NT2/D1 (cell line): ENCODE measurements at regions not wholly inside any gene's neighbourhood (a gene's known extent, or its start where the extent isn't known, plus 50 kb on each side); places are given as distances from the start of the nearest gene placed in this dataset.
"Not testable (repeated sequence)": the region's sequence is repeated elsewhere in the genome, so short reads cannot be mapped to it uniquely, and the experiment has no call there.

ENCODE experiments used
- DNase-seq: peaks from one replicate; pipeline ENCODE4 v3.0.0-alpha.2; 2011; ENCODE audit warnings: low read depth, low spot score
- H3K27me3 ChIP-seq: 2 replicates; pipeline ENCODE4 v1.6.0; 2011; ENCODE audit warnings: mild to moderate bottlenecking; ENCODE audit not compliant: insufficient read length, insufficient read depth
- H3K36me3 ChIP-seq: 2 replicates; pipeline ENCODE4 v1.6.1; 2011; ENCODE audit warnings: mild to moderate bottlenecking, low read length, mixed read lengths; ENCODE audit not compliant: insufficient read depth, insufficient read length
- H3K4me1 ChIP-seq: 2 replicates; pipeline ENCODE4 v1.5.1; 2011; ENCODE audit not compliant: insufficient read depth, insufficient read length
- H3K4me3 ChIP-seq: 2 replicates; pipeline ENCODE4 v1.5.1; 2011; ENCODE audit warnings: low read depth; ENCODE audit not compliant: insufficient read length
- H3K9ac ChIP-seq: 2 replicates; pipeline ENCODE4 v1.6.0; 2011; ENCODE audit warnings: low read depth; ENCODE audit not compliant: insufficient read length
- H3K9me3 ChIP-seq: 2 replicates; pipeline ENCODE4 v1.5.1; 2011; ENCODE audit warnings: mild to moderate bottlenecking, low read length; ENCODE audit not compliant: insufficient read depth
- SUZ12 ChIP-seq: IDR thresholded peaks from 2 replicates; pipeline ENCODE4 v1.6.1; 2011; ENCODE audit not compliant: insufficient read length, insufficient read depth; ENCODE audit errors: extremely low read depth
- YY1 ChIP-seq: IDR thresholded peaks from 2 replicates; pipeline ENCODE4 v1.6.1; 2011; ENCODE audit not compliant: insufficient read length, insufficient read depth
- ZNF274 ChIP-seq: IDR thresholded peaks from 2 replicates; pipeline ENCODE4 v1.6.1; 2011; ENCODE audit warnings: mild to moderate bottlenecking, low read depth, low read length

- Histone ChIP-seq H3K4me1 (no peaks in the 10 kb centered on the region), H3K36me3 (no peaks in the 10 kb centered on the region), H3K27me3 (no peaks in the 10 kb centered on the region), H3K9ac (no peak overlapping the region), H3K4me3 (no peak overlapping the region), H3K9me3 (no peaks in the 10 kb centered on the region)
- DNase-seq, result no peak
- TF ChIP-seq YY1 (no peak), ZNF274 (no peak), SUZ12 (no peak)
Measured at GRCh38 chr9:115575147-115575546, 457.2 kb upstream of the TNC start.

- not testable (repeated sequence) for H3K4me1 ChIP-seq, H3K9me3 ChIP-seq, H3K36me3 ChIP-seq, H3K9ac ChIP-seq, DNase-seq, H3K4me3 ChIP-seq, H3K27me3 ChIP-seq
Measured at GRCh38 chr9:115585458-115585857, 467.5 kb upstream of the TNC start.

DNA sequence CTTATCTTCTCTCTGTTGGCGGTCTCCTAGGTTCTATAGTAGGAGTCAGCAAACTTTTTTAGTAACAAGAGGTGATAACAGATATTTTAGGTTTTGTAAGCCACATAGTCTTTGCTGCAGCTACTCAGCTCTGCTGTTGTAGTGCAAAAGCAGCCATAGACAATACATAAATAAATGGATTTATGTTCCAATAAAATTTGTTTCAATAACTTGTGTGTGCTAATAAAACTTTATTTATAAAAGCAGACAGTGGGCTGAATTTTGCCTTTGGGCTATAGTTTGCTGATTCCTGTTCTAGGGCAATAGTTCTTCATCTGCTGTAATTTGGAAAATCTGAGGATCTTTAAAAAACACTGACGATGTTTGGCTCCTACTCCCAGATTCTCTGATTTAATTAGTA lies 469.4 kb upstream of the TNC start:
- Histone ChIP-seq H3K36me3 (no peaks in the 10 kb centered on the region), H3K9ac (no peak overlapping the region), H3K4me1 (no peaks in the 10 kb centered on the region), H3K4me3 (no peak overlapping the region), H3K27me3 (no peaks in the 10 kb centered on the region), H3K9me3 (no peaks in the 10 kb centered on the region)
- no peak for DNase-seq
- TF ChIP-seq YY1, result no peak
- no peak for TF ChIP-seq SUZ12
- no peak for TF ChIP-seq ZNF274

- Histone ChIP-seq H3K4me3 (no peak overlapping the region), H3K27me3 (no peaks in the 10 kb centered on the region), H3K36me3 (no peaks in the 10 kb centered on the region), H3K9me3 (no peaks in the 10 kb centered on the region), H3K9ac (no peak overlapping the region), H3K4me1 (no peaks in the 10 kb centered on the region)
- no peak for DNase-seq
- no peak for TF ChIP-seq SUZ12
- TF ChIP-seq YY1, result no peak
- TF ChIP-seq ZNF274, result no peak
Measured at GRCh38 chr9:115590011-115590410, 472.1 kb upstream of the TNC start.

DNA sequence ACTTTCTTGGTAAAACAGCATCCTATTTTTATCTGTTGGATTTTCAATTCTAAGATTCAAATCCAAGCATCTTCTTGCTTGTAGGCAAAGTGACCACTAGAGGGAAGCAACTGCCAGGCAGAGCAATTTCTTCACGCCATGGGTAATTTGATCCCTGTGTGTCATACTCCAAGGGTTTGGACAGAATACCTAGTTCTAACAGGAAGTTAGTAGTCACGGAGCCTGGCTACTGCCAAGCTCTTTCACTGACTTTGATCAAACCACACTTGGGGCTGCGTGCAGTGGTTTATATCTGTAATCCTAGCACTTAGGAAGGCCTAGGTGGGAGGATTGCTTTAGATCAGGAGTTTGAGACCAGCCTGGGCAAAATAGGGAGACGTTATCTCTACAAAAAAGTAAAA lies 473.6 kb upstream of the TNC start:
- Histone ChIP-seq H3K4me1 (no peaks in the 10 kb centered on the region), H3K9ac (peak overlapping the region; percentile 65), H3K27me3 (no peaks in the 10 kb centered on the region), H3K36me3 (no peaks in the 10 kb centered on the region), H3K9me3 (no peaks in the 10 kb centered on the region), H3K4me3 (no peak overlapping the region)
- TF ChIP-seq ZNF274 (no peak), SUZ12 (no peak), YY1 (no peak)
- peak; percentile 88 for DNase-seq

GRCh38 chr9:115593587-115594091 lies 475.7 kb upstream of the TNC start:
- no peak overlapping the region for H3K4me3 ChIP-seq
- no peaks in the 10 kb centered on the region for H3K4me1 ChIP-seq
- TF ChIP-seq ZNF274 (no peak), SUZ12 (no peak), YY1 (no peak)
- H3K27me3 ChIP-seq, result no peaks in the 10 kb centered on the region
- no peak overlapping the region for H3K9ac ChIP-seq
- DNase-seq, result peak; percentile 25
- no peaks in the 10 kb centered on the region for H3K36me3 ChIP-seq
- H3K9me3 ChIP-seq, result no peaks in the 10 kb centered on the region

DNA sequence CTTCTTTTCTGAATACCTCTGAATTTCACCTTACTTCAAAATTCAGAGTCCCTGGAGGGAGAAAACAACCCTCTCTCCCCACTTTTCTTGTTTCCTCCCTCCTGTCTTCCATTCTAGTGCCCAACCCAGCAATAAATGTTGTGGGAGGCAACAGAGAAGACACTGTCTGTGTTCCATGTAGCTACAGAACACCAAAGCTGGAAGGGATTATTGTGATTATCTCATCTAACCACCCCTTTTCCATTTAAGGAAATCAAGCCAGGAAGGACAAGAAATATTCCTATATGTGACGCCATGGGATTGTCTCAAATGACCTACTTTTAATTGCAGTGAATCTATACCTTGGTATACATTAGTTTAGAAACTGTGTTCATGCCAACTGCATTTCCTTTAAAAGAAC lies 476.6 kb upstream of the TNC start:
- TF ChIP-seq YY1 (no peak), ZNF274 (no peak), SUZ12 (no peak)
- no peaks in the 10 kb centered on the region for H3K27me3 ChIP-seq
- no peak overlapping the region for H3K9ac ChIP-seq
- no peaks in the 10 kb centered on the region for H3K36me3 ChIP-seq
- H3K4me3 ChIP-seq, result no peak overlapping the region
- H3K4me1 ChIP-seq, result no peaks in the 10 kb centered on the region
- no peak for DNase-seq
- H3K9me3 ChIP-seq, result no peaks in the 10 kb centered on the region
